ENCODE measurements at regions not wholly inside any gene's neighbourhood (a gene's known extent, or its start where the extent isn't known, plus 50 kb on each side); places are given as distances from the start of the nearest gene placed in this dataset.

DNA sequence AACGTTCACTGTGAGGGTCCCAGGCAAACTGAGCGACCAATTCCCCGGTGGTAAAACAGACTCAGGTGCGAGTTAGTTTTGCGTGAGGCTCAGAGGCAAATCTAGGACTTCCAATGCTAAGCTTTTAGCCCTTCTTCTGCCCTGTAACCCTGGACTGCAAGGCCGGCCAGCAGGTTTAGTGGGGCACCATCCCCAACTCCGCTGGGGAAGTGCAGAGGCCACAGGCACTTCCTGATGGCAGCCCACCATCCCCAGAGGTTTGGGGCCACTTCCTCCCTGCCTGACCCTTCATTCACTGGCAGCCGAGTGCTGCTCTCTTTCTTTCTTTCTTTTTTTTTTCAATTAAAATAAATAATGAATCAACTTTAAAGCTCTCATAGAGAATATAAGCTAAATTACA, 124.6 kb upstream of the B3GAT1 start:
- H3K79me2 ChIP-seq (ENCODE audit: control insufficient read depth in 1 of 2, insufficient read depth in 2 of 2, low read length in 2 of 2): no peaks in the 10 kb centered on the region
- H2BK12ac ChIP-seq (ENCODE audit: low read depth, low read length): no peak overlapping the region
- TF ChIP-seq, protein P1, sequence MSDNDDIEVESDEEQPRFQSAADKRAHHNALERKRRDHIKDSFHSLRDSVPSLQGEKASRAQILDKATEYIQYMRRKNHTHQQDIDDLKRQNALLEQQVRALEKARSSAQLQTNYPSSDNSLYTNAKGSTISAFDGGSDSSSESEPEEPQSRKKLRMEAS (IDR thresholded peaks at IDR 0.05): no peak
- TF ChIP-seq, protein P2, sequence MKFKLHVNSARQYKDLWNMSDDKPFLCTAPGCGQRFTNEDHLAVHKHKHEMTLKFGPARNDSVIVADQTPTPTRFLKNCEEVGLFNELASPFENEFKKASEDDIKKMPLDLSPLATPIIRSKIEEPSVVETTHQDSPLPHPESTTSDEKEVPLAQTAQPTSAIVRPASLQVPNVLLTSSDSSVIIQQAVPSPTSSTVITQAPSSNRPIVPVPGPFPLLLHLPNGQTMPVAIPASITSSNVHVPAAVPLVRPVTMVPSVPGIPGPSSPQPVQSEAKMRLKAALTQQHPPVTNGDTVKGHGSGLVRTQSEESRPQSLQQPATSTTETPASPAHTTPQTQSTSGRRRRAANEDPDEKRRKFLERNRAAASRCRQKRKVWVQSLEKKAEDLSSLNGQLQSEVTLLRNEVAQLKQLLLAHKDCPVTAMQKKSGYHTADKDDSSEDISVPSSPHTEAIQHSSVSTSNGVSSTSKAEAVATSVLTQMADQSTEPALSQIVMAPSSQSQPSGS (IDR thresholded peaks at IDR 0.05; ENCODE audit: low read length): no peak
- no peak for TF ChIP-seq PHF8 (conservative IDR thresholded peaks at IDR 0.05; ENCODE audit: low read depth, low read length)
- no peaks in the 10 kb centered on the region for H3K79me1 ChIP-seq (ENCODE audit: low read depth, low read length)
- 87% methylated on average over 8 of the region's 8 CpGs; no CpG with 5 or more reads in 1 of the 2 experiments for WGBS, 2 experiments (ENCODE audit: extremely low coverage in 1 of 2, insufficient coverage in 1 of 2, insufficient read length in 1 of 2, insufficient replicate concordance in 2 of 2, low coverage in 1 of 2, low lambda C conversion rate in 2 of 2, missing lambda C conversion rate in 1 of 2)
- H3K9me3 ChIP-seq (ENCODE audit: insufficient read depth in 2 of 2, low read depth in 1 of 2, low read length in 1 of 2): no peaks in the 10 kb centered on the region; a peak in 1 of 4 replicates
- H2BK20ac ChIP-seq (ENCODE audit: low read length): no peak overlapping the region
- no peak overlapping the region for H4K5ac ChIP-seq (ENCODE audit: insufficient read length, low read depth, low read length)
- no peak overlapping the region for H3K4ac ChIP-seq (replicated peaks; ENCODE audit: insufficient read length, low read depth, low read length)
- H2AFZ ChIP-seq (ENCODE audit: low read length): no peak overlapping the region
- H3K4me2 ChIP-seq (ENCODE audit: insufficient read depth in 1 of 2, low read depth in 2 of 2, low read length in 2 of 2): no peak overlapping the region
- H4K91ac ChIP-seq (replicated peaks; ENCODE audit: insufficient read length, low read length): no peak overlapping the region
- ChIA-PET POLR2A (ENCODE audit: partially characterized antibody) (no interaction called here), CTCF (ENCODE audit: partially characterized antibody) (interaction anchor here (0.6 to 0.9 kb wide), 2 partner anchors 8 to 177 kb away, joined by 3 to 4 read pairs; no protein-coding TSS in a partner anchor)
- no peak overlapping the region for H3K56ac ChIP-seq (replicated peaks; ENCODE audit: insufficient read length, low read depth, low read length)
- H2BK120ac ChIP-seq (replicated peaks; ENCODE audit: low read depth, low read length): no peak overlapping the region
- H3K4me3 ChIP-seq (ENCODE audit: extremely low read depth in 1 of 4, insufficient read depth in 2 of 4, low read depth in 3 of 4, low read length in 4 of 4): no peak overlapping the region
- no peaks in the 10 kb centered on the region for H3K36me3 ChIP-seq (ENCODE audit: control insufficient read depth in 2 of 4, insufficient read depth in 4 of 4, low read length in 3 of 4)
- no peak overlapping the region for H2AK5ac ChIP-seq (ENCODE audit: low read depth, low read length)
- no peak overlapping the region for H3K18ac ChIP-seq (ENCODE audit: extremely low read depth, low read length)
- no peaks in the 10 kb centered on the region for H3K27me3 ChIP-seq (replicated peaks in 1 of 4; ENCODE audit: control insufficient read depth in 3 of 4, extremely low read depth in 1 of 4, insufficient read depth in 3 of 4, low read length in 3 of 4)
- H3K14ac ChIP-seq (ENCODE audit: insufficient read length): no peak overlapping the region
- H3K27ac ChIP-seq (ENCODE audit: low read depth, low read length): no peak overlapping the region
- no peak overlapping the region for H3K23ac ChIP-seq (ENCODE audit: insufficient read length)
- H2BK5ac ChIP-seq (ENCODE audit: low read depth, low read length): no peak overlapping the region
- FAIRE-seq: no peak
- H2BK15ac ChIP-seq (ENCODE audit: low read length): no peak overlapping the region
- H3K23me2 ChIP-seq (ENCODE audit: low read depth, low read length): no peaks in the 10 kb centered on the region
- no peaks in the 10 kb centered on the region for H4K20me1 ChIP-seq (replicated peaks in 1 of 2; ENCODE audit: control insufficient read depth in 1 of 2, insufficient read depth in 2 of 2, low read length in 2 of 2)
- peak in 1 of 2 experiments; percentile 34 for DNase-seq (ENCODE audit: low read depth in 1 of 2, low spot score in 2 of 2)
- no peak overlapping the region for H3K9ac ChIP-seq (replicated peaks in 1 of 4; ENCODE audit: extremely low read depth in 1 of 4, low read depth in 3 of 4, low read length in 3 of 4)
- H4K8ac ChIP-seq (ENCODE audit: extremely low read depth, insufficient read depth, low read length): no peak overlapping the region; the same call in 1 of the 2 replicates
- no peaks in the 10 kb centered on the region; a peak in 1 of 7 replicates for H3K4me1 ChIP-seq (replicated peaks in 1 of 4; ENCODE audit: control insufficient read depth in 3 of 4, insufficient read depth in 4 of 4, low read length in 3 of 4)
